Stimulated activated CD8-positive, alpha-beta memory T cell treated with anti-CD3 and anti-CD28 coated beads, Interleukin-7, amount 100 ng/mL, for 48 hours (primary cell): ENCODE measurements at regions not wholly inside any gene's neighbourhood (a gene's known extent, or its start where the extent isn't known, plus 50 kb on each side); places are given as distances from the start of the nearest gene placed in this dataset.

Experiments used
- DNase-seq, 2 donors: peaks; one replicate each; pipeline ENCODE4 v3.0.0-alpha.2; 2020; ENCODE audit warnings: low read depth in 1 of 2; ENCODE audit errors: extremely low read depth in 1 of 2

GRCh38 chr16:7103056-7103455 is 229.6 kb upstream of the RBFOX1 start:
- DNase-seq = no peak

- no peak for DNase-seq
These were observed 231.6 kb upstream of the RBFOX1 start for GRCh38 chr16:7101054-7101453.

DNA sequence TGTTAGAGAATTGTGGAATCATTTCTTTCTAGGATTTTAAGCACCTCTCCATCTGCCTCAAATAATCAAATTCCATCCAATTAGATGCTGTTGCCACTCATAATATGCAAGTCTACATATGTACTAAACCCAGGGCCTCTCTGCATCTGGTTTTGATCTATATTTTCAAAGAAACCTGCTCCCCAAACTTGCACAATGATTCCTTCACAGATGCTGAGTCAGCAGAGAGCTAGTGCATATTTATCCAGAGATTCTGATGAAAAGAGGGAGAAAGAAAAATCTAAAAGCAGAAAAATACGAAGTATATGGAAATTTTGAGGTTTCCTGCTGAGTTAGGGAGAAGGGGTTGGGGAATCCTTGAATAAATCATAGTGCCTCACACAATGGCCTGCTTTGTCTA is 235.1 kb upstream of the RBFOX1 start:
- DNase-seq = no peak

DNA sequence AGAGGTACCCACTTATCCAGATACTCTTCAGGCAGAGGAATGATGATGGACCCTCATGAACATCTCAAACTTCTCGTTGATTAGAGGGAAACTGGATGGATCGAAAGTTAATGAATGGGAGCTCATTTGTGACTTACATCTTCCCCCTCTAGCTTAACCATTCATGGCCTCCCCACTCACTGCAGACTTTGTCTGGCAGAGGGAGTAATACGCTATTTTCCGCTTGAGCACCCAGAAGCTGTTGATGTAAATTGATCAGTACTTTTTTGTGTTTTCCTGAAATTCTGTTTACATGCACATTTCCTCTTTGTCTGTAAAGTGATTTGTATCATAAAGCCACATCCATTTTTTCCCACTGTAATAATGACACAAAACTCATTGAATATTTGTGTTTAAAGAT is 239.1 kb upstream of the RBFOX1 start:
- no peak for DNase-seq

- DNase-seq = no peak
These were observed 242.0 kb upstream of the RBFOX1 start for GRCh38 chr16:7090628-7091115.

- no peak for DNase-seq
These were observed 242.9 kb upstream of the RBFOX1 start for GRCh38 chr16:7089751-7090150.

GRCh38 chr16:7088711-7089110 is 243.9 kb upstream of the RBFOX1 start:
- DNase-seq = no peak

DNA sequence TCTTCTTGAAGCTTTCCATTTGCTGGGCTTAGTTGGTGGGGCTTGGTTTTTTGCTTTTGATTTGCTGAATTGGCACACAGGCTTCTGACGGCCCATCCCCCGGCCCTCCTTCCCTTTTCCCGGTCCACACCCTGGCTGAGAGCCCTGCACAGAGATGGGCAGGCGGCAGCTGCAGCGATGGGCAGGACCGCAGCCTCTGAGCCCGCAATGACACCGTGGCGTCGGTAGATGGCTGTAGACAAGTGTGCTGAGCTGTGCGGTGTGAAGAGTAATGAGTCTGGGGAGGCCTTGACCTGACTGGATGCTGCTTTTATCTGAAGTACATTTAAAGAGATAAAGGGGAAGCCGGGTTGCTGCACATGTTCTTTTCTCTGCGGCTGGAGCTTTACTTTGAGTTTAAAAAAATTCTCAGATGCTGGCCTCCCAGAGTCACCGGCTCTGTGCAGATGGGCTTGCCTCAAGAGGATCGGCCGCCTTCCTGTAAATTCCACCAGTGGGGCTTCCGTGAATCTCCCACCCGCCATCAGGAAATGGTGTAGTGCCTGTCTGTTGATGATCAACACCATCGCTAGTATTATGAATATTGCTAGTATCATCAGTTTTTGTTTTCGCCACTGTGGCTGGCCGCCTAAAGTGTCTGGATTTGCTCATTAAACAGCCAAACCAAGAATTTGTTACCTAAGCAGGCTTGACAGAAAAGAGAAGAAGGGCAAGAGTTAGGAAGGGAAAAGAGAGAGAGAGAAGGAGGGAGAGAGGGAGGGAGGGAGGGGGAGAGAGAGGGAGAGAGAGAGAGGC is 245.6 kb upstream of the RBFOX1 start:
- no peak for DNase-seq

GRCh38 chr16:7085776-7086175 is 246.9 kb upstream of the RBFOX1 start:
- DNase-seq = no peak

DNA sequence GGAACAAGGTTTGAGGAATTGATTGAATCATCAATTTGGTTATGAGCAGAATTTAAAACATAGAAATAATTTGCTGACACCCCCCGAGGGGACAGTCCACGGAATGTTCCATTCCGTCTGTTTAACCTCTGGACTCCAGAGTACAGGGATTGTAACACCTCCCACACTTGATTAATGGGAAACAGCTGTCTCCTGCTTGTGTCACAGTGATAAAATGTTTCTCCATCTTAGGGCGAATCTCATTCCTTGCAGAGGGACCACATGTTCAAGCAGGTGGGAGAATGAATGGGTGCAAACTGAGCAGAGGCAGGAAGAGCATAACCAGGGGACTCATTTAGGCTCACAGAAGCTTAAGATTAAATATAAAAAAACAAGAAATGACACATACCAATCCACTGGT is 249.5 kb upstream of the RBFOX1 start:
- no peak for DNase-seq

GRCh38 chr16:7077636-7078035 is 255.0 kb upstream of the RBFOX1 start:
- DNase-seq = no peak

DNA sequence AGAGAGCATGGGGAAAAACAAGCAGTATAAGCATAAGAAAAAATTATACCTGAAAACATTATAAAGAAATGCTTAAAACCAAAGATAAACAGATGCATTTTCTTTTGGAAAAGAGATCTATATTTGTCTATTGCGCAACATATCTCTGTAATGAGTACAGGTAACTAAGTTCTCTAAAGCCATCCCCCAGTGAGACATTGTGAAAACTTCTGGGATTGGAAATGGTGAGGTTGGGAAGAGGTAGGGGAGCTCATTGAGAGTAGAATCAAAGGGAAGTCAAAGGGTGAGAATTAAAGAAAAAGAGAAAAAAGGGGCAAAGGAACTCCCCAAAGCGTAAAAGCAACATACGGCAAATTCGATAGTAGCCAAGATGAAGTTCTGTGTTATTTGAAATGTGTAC is 257.9 kb upstream of the RBFOX1 start:
- no peak for DNase-seq

- DNase-seq = no peak
These were observed 275.2 kb upstream of the RBFOX1 start for GRCh38 chr16:7057458-7057857.

GRCh38 chr16:7055443-7055842 is 277.2 kb upstream of the RBFOX1 start:
- DNase-seq = no peak

- DNase-seq = no peak
These were observed 280.9 kb upstream of the RBFOX1 start for GRCh38 chr16:7051591-7052349.

DNA sequence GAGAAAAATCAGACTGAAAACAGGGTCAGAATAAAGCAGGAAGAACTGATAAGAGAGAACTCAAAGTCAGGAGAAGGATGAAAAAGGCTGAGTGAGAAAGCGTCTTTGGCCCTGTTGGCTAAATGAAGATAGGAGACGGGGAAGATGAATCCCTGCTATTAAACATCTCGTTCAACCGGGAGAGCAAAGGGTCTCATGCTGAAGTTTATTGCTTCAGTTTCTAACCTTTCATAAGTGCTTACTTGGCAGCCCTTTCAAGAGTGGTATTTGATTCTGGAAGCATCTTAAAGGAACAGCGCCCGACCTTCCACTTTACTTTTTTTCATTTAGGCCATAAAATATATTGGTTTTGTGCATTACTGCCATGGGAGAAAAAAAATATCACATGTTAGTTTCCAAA is 288.3 kb upstream of the RBFOX1 start:
- DNase-seq = no peak

DNA sequence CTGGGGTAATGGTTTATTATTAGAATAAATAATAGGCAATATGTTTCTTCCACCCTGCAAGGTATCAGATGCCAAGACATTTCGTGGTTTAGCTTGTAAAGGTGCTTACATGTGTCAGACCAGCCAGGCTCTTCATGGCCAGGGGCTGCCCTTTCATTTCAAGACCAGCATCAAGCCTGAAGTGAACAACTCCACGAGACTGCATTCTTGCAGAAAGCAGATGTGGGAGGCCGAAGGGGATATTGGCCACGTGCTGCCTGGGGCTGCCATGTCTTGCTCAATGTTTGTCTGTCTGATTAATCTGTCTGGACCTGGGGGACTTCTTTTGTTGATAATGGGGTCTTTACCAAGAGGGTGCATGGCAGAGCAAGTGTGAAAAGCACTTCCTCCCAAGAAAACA is 294.2 kb upstream of the RBFOX1 start:
- DNase-seq = no peak

DNA sequence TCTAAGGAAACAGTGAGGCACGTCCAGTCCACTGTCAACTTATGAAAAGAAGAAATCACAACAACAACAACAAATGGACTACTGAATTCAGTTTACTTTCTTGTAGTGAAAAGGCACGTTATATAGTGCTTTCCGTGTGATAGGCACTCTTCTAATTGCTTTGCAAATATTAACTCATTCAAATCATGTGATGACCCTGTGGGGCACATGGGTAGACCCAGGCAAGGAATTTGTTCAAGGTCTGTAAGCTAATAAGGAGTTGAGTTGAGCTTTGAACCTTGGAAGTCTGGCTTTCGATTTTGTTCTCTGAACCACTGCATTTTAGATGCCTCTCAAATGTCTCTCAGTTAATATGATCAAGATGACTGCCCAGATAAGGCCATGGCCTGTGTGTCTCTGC is 295.1 kb upstream of the RBFOX1 start:
- no peak for DNase-seq

GRCh38 chr16:7031031-7031430 is 301.6 kb upstream of the RBFOX1 start:
- DNase-seq = no peak

DNA sequence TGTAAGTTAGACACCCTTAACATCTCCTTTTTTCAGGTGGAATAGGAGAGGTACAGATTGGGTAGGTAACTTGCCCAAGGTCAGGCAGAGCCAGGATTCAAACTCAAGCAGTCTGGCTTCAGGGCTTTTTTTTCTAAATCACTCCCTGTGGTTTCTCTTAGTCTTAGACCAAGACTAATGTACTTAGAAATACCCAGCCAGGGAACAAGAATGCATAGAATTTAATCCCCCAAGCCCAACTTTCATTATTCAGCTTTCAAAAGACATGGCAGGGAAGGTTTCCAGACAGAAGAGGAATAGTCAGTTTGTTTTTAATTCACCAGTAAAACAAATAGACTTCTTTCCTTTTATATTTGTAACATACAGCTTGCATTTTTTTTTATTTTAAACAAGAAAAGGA is 305.2 kb upstream of the RBFOX1 start:
- no peak for DNase-seq

- no peak for DNase-seq
These were observed 306.0 kb upstream of the RBFOX1 start for GRCh38 chr16:7026639-7027038.

GRCh38 chr16:7025616-7026190 is 306.9 kb upstream of the RBFOX1 start:
- DNase-seq = peak in 1 of 2 donors; percentile 3
